Muscle of back (tissue), 3 donors: ENCODE measurements at regions not wholly inside any gene's neighbourhood (a gene's known extent, or its start where the extent isn't known, plus 50 kb on each side); places are given as distances from the start of the nearest gene placed in this dataset.
"Not testable (repeated sequence)": the region's sequence is repeated elsewhere in the genome, so short reads cannot be mapped to it uniquely, and the experiment has no call there.

Source experiments
- DNase-seq, 3 donors: peaks; one replicate each; pipeline versions ENCODE4 v3.0.0 to v3.0.0-alpha.2; 2013

GRCh38 chr13:68645814-68646213, 1415.7 kb upstream of the PCDH9 start:
- DNase-seq = no peak

GRCh38 chr13:68644611-68645010, 1414.5 kb upstream of the PCDH9 start:
- DNase-seq = no peak

DNA sequence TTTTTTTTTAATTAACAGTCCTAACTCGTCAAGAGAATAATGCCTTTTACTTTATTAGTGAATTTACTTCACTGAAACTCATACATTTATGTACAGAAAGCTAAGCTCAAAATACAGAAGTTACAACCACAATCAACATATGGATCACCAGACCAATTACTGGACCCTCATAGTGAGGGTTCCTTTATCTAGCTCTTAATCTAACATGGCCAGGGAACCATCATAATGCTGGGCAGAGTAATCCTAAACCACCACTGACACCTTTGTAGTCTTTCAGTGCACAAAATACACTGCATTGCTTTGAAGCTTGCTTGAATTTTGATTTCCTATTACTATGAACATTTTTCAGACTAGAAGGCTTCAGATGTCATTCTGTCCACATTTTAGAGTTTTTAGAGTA, 1406.6 kb upstream of the PCDH9 start:
- no peak for DNase-seq

DNA sequence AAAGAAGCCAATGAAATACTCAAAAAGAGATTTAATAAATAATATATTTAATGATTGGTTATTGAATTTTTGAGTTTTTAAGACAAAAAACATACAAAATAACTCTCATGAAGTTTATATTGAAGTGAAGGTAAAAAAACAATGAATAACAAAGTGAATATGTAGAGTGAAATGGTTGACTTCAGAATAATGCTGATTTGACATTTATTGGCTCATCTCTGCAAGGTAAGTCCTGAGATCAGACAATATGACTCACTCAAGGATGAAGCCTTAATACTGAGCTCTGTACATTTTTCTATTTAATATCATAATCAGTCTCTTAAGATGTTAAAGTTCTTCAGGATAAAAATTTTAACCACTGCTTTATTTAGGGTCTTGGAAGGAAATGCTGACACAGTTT, 1398.9 kb upstream of the PCDH9 start:
- no peak for DNase-seq

DNA sequence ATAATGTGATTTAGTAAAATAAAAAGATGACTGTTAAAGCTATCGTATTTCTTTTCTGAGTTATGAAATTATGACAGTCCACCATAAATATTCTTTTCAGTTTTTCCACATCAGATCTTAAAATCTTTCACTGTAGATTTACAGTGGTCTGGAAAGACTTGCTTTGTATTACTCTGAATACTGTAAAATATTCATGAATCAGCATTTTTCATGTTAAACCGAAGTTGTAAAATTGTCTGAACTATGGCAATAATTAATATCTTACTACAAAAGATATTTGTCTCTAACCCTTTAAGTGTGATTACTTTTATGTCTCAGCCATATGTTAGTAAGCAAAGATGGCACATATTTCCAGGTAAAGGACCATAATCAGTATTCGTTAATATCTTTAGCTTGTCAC, 1397.2 kb upstream of the PCDH9 start:
- DNase-seq = no peak

DNA sequence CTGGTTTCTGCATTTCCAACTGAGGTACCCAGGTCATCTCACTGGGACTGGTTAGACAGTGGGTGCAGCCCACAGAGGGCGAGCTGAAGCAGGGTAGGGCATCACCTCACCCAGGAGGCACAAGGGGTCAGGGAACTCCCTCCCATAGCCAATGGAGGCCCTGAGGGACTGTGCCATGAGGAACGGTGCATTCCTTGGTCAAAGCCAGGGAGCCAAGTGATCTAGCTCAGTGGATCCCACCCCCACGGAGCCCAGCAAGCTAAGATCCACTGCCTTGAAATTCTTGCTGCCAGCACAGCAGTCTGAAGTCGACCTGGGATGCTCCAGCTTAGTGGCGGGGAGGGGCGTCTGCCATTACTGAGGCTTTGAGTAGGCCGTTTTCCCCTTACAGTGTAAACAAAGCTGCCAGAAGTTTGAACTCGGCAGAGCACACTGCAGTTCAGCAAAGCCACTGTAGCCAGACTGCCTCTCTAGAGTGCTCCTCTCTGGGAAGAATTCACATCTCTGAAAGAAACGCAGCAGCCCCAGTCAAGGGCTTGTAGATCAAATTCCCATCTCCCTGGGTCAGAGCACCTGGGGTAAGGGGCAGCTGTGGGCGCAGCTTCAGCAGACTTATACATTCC, 1386.6 kb upstream of the PCDH9 start:
- DNase-seq = no peak

DNA sequence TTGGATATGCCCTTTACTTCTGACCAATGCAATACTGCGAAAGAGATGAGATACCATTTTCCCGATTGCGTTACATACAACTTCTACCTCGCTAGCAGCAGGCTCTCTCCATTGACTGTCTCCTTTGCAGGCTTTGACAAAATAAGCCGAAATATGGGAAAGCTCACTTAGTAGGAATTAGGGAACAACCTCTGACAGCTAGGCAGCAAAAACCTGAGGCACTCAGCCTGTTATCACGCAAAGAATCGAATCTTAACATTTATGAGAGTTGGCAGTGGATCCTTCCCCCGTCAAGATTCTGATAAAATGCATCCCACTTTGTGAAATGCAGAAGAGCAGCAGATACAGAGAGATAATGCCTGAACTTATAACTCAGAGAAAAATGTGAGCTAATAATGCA, 1379.5 kb upstream of the PCDH9 start:
- DNase-seq = no peak

- DNase-seq = no peak
Observed at GRCh38 chr13:68608147-68608546, 1378.0 kb upstream of the PCDH9 start.

DNA sequence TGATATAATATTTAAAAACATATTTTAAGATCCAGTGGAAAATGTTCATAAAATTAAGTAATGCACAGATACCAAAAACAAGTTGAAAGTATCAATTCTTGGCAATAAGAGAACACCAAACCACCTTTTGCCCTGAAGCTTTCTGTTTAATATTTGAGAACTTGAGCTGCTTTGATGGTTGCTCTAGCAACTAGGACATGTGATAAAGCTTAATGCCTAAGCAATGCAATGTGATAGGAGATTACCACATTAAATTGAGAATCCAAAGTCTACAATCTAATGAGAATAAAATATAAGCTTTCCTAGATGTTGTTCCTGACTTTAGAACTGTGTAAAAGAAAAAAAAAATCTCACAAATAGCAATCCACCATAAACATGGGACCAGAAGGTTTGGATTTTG, 1367.5 kb upstream of the PCDH9 start:
- DNase-seq = no peak

GRCh38 chr13:68588623-68589022, 1358.5 kb upstream of the PCDH9 start:
- DNase-seq = no peak

GRCh38 chr13:68584776-68585175, 1354.6 kb upstream of the PCDH9 start:
- DNase-seq = no peak

DNA sequence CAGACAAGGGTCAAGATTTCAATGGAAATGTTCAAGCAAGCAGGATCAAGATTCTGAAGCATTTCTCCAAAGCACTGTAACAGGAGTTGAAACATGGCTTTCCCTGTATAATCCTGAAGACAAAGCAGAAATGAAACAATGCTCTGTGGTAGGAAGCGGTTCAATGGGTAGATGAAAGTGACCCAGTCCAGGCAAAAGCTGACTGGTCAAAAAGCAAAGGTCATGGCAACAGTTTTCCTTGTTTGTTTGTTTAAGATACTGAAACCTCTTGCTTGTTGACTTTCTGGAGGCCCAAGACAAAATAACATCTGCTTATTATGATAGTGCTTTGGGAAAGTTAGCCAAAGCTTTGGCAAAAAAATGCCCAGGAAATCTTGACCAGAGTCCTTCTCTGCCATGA, 1343.9 kb upstream of the PCDH9 start:
- DNase-seq = no peak

DNA sequence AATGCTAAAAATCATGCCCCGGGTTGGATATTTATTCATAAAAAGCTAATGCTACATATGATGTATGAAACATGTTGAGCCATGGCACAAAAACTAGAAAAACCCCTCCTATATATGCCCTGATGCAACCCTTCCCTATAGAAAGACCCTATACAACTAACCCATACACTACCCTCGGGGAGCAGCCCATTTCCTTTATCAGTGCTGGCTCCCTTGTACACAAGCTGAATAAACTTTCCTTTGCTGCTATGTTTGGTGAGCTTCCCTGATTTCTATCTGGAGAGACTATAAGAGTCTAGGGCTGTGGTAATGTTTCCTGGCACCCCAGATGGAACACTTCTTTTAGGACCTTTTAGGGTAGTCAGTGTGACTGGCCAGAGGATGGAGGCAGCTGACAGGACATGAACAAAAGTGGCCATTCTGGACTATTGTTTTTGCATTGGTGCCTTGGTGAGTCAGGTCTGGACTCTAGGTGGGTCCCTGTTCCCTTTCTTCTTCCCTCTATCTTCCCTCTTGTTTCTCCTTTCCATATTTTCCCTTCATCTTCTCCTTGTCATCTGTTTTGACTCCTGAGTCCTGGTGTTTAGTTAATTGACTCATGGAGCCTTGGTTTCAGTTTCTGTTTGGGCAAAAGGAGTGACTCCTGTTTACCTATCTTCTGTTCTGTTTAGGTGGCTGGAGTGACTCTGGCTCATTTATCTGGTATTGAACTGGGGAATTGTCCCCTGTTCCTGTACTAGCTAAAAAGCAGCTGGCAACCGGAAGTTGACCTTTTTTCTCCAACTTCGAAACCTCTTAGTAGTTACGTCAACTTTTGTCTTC, 1321.8 kb upstream of the PCDH9 start:
- DNase-seq = no peak

DNA sequence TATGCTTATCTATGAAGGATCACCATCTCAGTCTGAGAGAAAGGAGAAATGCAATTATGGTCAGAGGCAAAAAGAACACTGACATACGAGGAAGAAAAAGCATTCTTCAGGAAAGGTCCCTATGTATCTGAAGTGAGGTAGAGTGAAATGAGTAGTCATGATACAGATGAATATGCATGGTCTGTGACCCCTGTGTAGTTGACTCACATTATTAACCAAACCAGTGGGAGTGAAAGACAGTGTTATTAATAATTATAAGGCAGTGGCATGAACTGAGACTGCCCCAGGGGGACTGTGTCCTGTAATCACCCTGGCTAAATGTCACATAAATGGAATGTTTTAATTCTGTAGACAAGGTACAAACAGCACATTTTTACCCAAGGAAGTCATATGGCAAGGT, 1320.2 kb upstream of the PCDH9 start:
- no peak for DNase-seq

DNA sequence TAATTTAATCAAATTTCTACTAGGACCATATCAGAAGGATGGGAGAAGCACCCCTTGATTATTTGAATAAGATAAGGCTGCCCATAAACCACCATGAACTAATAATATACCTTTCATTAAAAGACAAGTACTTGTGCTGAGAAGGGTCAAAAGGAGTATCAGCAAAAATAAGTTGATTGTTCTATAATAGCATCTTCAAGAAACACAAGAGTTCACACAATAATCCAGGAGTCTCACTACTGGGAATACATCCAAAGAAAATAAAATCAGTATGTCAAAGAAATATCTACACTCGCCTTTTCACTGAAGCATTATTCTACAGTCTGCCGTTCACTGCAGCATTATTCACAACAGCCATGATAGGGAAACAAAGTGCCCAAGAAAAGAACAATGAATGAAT, 1310.1 kb upstream of the PCDH9 start:
- no peak for DNase-seq

DNA sequence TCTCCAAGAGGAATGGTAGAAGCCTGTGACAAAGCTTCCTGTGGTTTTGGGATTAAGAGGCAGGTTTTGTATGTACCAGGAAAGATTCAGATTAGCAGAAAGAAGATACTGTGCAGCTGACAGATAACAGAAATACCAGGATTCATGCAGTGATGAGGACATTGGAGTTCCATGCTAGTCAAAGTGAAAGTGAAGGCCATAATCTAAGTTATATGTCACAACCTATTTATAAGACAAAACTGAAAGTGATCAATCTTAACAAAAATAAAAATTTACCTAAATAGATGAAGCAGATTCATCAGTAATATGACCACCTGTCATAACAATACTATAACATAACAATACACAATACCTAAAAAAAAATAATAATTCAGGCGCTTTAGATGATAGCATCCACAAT, 1305.2 kb upstream of the PCDH9 start:
- DNase-seq = no peak

- not testable (repeated sequence) for DNase-seq
Observed at GRCh38 chr13:68527167-68527566, 1297.0 kb upstream of the PCDH9 start.

DNA sequence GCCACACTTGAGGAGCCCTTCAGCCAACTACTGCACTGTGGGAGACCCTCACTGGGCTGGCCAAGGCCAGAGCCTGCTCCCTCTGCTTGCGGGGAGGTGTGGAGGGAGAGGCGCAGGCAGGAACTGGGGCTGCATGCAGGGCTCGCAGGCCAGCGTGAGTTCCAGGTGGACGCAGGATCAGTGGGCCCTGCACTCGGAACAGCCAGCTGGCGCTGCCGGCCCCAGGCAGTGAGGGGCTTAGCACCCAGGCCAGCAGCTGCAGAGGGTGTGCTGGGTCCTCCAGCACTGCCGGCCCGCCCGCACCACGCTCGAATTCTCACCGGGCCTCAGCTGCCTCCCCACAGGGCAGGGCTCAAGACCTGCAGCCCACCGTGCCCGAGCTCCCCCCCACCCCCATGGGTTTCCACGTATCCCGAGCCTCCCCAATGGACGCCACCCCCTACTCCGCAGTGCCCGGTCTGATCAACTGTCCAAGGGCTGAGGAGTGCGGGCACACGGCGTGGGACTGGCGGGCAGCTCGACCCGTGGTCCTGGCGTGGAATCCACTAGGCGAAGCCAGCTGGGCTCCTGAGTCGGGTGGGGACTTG, 1293.8 kb upstream of the PCDH9 start:
- no peak for DNase-seq

DNA sequence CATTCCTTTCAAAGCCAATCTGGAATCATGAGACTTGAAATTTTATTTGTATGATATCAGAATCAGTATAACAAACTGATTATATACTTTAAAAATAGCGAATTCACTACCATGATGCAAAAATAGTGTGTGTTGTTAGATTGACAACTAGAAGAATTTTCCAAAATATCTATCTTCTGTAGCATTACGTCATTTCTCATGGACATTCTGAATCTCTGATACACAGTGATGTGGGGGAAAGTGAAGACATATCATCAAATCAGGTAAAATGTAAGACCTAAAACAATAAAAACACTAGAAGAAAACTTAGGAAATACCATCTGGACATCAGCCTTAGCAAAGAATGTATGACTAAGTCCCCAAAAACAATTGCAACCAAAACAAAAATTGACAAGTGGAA, 1292.0 kb upstream of the PCDH9 start:
- DNase-seq = no peak

DNA sequence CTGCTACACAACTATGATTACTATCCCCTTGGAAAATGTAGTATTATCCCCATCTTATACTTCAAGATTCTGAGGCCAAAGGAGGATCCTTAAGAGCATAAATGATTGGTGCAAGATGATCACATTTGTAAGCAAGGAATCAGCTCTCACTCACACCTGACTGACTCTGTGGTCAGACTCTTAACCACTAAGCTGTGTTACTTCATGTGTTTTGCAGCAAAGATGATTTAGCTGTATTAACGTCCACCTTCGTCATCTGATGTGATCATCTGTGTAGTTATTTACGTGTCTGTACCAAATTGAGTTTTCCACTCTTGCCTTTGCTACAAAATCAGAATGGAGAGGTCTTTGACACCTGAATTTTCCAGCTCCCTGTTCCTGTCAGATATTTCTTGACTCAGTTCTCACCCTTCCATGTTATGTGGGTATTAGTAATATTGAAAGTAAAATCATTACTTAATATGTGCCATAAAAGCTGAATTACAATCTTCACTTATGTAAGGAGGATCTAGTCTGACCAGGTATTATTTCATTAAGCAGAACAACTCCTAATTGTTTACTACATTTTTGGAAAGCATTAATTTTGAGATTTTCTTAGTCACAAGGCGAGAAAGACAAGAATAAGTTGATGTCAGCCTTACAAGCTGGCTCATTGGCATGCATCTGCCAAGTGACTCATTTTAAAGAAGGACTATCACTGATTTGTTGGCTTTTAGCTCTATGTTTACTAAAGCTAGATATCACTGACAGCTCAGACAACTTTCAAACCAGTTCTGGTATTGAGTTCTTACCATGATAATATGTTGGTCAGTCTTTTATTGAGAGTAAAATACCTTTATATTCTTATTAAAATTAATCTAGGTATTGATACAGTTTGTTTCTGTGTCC, 1279.8 kb upstream of the PCDH9 start:
- no peak for DNase-seq

GRCh38 chr13:68506888-68507551, 1276.9 kb upstream of the PCDH9 start:
- no peak for DNase-seq

DNA sequence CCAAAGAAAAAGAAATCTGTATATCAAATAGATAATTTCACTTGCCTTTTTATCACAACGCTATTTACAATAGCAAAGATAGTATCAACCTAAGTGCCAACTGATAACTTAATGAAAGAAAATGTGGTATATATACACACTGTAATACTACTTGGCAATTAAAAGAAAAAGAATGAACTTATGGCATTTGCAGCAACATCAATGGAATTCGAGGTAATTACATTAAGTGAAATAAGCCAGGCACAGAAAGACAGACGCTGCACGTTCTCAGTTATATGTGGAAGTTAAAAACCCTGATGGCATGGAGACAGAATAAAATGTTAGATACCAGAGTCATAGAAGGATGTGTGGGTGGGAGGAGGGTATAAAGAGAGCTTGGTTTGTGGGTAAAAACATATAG, 1260.5 kb upstream of the PCDH9 start:
- no peak for DNase-seq
